NOMO-1 treated with DMSO at 0.1 percent for 48 hours (cell line): ENCODE measurements at regions not wholly inside any gene's neighbourhood (a gene's known extent, or its start where the extent isn't known, plus 50 kb on each side); places are given as distances from the start of the nearest gene placed in this dataset.
"Not testable (repeated sequence)": the region's sequence is repeated elsewhere in the genome, so short reads cannot be mapped to it uniquely, and the experiment has no call there.

Experiments used
- DNase-seq: peaks from one replicate; lab custom pipeline; 2025; ENCODE audit not compliant: unreplicated experiment; lab: John Stamatoyannopoulos, UW

DNA sequence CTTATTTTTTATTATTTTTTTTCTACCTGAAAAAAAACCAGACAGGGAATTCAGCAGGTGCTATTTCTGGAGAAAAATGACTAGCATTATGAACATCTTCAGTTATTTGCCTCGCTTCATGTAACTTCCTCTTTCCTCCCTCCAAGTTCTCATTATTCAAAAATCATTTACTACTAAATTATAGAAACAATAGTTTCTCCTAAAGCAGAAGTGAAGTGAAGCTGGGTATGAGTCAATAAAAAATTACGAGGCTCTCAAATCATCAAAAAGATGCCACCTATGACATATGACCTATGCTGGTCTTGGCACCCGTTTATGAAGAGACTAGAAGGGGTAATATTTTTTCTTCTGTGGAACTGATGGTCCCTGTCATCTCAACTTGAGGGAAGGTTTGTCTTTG is 145.0 kb upstream of the AADAT start:
- peak; percentile 45 for DNase-seq

DNA sequence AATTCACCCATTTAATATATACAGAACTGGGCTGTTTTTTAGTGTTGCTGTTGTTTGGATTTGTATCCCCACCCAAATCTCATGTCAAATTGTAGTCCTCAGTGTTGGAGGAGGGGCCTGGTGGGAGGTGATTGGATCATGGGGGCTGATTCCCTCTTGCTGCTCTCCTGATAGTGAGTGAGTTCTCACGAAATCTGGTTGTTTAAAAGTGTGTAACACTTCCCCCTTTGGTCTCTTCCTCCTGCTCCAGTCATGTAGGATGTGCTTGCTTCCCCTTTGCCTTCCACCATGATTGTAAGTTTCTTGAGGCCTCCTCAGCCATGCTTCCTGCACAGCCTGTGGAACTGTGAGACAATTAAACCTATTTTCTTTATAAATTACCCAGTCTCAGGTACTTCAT is 141.6 kb upstream of the AADAT start:
- no peak for DNase-seq

DNA sequence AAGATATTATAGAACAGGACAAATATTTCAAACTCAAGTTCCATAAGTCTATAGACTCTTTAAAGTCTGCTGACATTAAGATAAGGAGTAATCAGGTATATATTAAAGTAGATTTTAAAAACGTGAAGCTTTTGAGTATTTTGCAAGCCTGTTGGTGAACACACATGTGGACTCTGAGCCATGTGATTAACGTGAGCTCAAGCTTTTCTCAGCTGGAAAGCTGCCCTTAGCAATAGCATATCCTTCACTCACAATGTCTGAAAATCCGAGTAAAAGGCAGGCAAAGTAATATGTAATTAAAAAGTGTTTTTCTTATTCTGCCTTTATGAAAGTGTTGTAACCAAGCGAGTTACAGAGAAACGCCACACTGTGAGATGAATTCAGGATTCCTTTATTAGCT is 140.5 kb upstream of the AADAT start:
- no peak for DNase-seq

DNA sequence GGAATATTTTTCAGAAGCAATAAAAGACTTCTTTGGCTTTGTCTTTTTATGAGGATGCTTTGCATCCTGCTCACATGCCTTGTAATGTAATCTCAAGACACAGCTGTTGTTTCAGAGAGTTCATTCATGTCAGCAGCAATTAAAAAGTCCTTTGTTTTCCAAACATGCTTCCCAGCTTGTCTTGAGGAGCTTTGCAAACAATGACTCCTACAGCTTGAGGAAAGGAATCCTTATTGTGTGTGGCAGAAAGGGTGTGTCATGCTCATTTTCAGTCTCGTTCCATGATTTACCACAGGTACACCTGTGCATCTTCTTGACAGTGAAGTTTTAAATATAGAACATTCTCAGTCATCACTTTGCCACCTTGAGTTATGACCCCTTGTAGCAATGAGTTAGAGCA is 139.2 kb upstream of the AADAT start:
- DNase-seq = no peak

DNA sequence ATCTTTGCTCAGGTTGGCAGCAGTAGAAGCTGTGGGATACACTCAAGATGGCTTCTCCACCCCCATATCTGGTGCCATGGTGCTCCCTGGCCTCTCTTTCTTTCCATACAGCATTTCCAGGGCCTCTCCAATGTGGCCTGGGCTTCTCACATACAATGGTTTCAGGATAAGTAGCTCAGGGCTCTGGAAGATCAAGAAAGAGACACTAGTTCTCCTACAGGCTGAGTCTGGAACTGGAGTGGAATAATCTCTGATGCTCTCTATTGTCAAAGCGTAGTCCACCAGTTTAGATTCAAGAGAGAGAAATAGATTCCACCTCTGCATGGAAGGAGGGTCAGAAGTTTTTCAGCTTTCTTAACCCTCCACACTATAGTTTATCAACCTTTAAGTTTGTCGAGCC is 138.2 kb upstream of the AADAT start:
- no peak for DNase-seq

DNA sequence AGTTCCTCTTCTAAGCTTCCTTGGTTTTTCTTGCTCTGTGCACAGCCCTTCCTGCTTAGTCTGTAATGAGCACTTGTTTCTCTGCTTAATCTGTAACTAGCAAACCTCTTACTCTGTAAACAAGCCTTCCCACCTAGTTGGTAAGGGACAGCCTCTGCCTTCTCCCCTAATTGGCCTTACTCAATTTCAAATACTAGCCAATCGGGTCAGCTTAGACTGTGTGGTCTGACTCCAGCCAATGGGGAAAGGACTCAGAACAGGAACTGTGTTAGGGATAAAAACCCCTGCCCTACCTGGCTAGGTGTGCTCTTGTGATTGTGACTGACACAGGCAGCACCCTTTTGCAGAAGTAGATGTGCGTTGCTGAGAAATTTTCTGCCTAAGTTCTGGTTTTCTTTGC is 136.5 kb upstream of the AADAT start:
- no peak for DNase-seq

DNA sequence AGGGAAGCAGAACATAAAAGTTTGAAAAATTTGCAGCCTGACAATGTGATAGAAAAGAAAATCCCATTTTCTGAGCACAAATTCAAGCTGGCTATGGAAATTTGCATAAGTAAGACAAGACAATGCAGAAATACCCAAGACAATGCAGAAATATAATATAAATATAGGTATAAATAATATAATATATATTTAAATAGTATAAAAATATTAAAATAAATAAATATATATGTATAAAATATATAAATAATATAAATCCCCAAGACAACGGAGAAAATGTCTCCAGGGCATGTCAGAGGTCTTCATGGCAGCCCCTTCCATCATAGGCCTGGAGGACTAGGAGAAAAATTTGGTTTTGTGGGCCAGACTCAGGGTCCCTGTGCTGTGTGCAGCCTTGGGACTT is 125.0 kb upstream of the AADAT start:
- no peak for DNase-seq

DNA sequence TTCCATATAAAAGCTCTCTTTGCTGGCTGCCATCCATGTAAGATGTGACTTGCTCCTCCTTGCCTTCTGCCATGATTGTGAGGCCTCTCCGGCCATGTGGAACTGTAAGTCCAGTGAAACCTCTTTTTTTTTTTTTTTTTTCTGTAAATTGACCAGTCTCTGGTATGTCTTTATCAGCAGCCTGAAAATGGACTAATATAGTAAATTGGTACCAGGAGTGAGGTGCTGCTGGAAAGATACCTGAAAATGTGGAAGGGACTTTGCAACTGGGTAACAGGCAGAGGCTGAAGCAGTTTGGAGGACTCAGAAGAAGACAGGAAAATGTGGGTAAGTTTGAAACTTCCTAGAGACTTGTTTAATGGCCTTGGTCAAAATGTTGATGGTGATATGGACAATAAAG is 124.3 kb upstream of the AADAT start:
- DNase-seq = no peak

DNA sequence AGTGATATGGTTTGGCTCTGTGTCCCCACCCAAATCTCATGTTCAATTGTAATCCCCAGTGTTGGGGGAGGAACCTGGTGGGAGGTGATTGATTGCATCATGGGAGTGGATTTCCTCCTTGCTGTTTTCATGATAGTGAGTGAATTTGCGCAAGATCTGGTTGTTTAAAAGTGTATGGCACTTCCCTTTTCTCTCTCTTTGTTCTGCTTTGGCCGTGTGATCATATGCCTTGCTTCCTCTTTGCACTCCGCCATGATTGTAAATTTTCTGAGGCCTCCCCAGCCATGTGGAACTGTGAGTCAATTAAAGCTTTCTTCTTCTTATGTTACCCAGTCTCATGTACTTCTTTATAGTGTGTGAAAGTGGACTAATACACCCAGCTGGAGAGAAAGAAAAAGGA is 113.0 kb upstream of the AADAT start:
- peak; percentile 63 for DNase-seq

DNA sequence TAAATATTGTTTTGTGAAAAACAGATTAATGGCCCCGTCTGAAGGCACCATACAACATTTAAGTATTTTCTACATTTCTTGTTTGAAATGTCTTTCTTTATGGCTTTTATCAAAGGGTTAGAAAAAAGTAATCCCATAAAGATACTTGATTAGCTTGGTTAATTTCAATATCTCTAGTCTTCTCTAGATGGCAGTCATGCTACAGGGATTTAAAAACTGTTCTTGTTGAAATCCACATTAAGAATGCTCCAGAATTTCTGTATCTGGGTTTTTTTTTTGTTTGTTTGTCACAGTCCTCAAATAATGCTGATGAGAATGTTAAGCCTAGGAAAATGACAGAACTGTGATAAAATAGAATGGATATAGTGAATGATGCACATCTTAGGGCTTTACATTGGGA is 109.0 kb upstream of the AADAT start:
- no peak for DNase-seq

DNA sequence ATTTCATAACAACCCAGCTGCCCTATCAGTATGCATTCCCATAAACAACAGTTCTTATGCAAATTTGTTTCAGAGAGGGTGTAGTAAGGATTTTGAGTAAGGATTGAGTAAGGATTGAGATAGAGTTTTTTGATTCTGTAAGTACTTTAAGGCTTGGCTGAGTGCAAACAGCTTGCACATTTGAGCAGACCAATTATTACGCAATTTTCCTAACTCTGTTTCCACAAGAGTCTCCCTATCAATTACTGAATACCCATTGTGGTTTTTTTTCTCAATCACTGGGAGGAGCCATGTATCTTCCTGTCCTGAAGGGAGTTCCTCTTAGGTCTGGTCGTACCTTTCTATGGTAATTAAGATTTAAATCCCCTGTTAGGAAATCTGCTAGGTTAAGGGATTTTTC is 105.0 kb upstream of the AADAT start:
- DNase-seq = peak; percentile 56

DNA sequence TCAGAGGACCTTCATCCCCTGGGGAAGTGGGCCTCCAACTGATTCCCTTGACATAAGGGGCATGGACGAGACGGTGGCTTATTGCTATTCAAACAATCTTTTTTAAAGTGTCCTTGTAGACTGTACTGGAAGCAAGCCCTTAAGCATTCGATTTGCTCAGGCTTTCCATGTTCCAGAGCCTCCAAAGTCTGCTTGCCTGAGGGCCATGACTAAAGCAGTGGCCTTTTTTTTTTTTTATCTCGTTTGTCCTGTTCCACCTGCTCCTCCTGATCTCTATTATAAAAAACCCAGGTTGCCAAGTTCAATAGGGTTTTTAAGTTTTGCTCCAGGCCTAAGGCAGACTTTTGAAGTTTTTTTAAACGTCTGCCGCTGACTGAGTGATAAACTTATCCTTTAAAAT is 103.7 kb upstream of the AADAT start:
- no peak for DNase-seq

DNA sequence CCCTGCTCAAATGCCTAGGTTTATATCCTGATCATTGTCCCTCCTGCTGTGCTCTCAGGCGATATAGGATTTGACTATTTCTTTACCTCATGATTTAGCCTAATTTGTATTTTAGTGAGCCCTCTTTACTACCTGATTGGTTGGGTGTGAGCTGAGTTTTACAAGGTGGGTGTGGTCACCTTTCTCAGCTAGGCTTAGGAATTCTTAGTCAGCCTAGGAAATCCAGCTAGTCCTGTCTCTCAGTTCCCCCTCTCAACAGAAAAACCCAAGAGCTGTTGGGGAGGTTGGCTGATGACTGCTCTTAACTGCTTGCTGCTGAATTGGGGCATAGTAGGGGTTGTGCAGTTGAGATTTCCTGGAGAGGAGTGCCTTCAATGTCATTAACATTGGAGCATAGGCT is 100.5 kb upstream of the AADAT start:
- DNase-seq = no peak

DNA sequence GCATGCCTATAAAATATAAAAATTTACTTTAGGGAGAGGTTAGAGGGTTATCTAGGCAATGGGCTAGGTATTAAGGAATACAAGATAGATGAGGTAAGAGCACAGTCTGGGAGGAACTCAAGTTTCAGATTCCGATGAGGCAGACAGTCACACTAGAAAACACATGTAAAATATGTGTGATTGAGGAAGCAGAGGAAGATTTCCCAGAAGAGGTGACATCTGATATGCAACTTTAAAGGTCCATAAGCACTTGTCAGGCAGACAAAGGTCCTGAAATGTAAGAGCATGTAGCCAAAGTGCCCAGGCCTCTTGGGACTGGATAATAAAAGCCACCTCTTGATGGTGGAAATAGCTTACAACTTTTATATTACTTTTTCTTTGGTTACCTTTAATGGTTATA is 81.1 kb upstream of the AADAT start:
- DNase-seq = no peak

DNA sequence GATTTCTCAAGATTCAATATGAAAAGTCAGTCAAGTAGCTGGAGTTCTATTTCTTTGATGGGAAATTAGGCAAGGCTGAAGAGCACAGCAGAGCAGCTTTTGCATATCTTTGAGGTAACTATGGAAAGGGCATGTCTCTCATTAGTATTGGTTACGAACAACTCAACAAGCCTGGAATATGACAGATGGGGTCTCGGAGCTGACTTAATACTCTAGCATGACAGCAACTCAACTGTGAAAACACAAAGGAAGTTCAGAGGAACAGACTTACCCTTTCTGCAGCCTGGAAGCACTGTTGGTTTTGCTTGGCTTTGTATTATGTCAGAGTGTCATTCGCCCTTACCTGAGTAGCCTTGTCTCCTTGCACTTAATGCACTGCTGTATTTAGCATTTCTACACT is 79.9 kb upstream of the AADAT start:
- no peak for DNase-seq

DNA sequence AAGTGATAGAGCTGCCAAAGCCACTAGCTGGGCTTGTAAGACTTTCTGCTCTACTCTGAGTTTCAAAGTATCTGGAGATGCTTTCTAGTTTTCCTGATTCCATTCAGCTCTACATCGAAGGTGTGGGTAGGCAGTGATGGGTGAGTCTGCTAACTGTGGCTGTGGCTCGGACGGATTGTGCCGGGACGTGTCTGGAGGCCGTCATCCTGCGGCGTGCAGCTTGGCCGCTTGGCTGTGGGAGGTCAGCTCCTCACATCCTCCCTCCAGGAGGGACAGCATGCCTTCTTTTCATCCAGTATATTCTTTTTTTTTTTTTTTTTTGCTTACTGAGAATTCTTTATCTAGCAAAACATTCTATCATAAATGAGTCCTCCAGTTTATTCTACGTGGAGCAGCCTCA is 77.9 kb upstream of the AADAT start:
- DNase-seq = no peak

DNA sequence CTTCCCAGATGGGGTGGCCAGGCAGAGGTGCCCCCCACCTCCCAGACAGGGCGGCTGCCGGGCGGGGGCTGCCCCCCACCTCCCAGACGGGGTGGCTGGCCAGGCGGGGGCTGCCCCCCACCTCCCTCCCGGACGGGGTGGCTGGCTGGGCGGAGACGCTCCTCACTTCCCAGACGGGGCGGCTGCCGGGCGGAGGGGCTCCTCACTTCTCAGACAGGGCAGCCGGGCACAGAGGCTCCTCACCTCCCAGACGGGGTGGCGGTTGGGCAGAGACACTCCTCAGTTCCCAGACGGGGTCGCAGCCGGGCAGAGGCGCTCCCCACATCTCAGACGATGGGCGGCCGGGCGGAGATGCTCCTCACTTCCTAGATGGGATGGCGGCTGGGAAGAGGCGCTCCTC is 76.4 kb upstream of the AADAT start:
- DNase-seq = not testable (repeated sequence)

DNA sequence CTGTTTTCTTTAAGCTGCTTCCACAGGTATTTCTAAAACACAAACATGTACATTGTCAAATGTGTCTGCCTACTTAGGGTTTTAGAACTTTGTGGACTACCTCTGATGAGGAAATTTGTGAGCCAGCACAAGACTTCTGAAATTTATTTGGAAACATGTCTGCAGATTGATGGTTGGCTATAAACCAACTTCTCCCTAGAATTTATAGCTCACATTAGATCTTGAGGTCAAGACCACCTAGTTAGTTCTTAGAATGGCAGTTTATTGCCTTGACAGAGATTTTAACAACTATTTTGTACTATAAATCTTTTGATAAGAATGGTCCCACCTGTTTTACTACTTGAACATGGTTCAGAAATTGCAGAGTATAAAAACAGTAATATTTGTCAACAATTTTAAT is 72.7 kb upstream of the AADAT start:
- DNase-seq = no peak

DNA sequence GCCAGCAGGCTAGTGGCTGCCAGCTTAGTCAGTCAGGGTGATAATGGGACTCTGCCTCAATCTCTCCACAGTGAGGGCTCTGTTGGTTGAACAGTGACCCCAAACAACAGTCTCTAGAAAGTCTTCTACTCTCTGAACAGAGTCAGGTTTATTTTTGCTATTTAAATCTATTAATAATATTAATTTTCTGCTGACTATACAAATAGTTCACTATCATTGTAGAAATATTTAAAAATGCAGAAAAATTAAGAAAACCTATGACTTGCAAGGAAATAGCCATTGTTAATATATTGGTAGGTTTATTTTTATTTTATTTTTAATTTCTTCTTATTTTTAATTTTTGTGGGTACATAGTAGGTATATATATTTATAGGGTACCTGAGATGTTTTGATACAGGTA is 67.9 kb upstream of the AADAT start:
- no peak for DNase-seq

DNA sequence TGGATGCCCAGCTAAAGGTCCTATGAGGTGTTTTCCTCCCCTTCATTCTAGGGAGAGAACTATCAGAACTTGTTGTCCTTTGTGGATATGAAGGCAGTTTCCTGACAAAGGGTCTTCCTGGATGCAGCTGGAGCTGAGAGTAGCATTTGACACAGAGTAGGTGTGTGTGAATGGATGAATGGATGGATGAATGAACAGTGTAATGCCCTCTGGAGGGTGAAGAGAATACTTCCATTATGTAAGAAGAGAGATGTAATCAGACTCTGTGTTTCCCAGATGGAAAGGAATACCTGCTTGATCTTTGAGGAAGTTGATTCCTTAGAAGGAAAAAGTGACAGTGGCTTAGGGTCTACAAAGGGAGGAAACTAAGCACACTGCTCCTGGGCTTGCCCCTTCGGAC is 55.4 kb upstream of the AADAT start:
- no peak for DNase-seq

DNA sequence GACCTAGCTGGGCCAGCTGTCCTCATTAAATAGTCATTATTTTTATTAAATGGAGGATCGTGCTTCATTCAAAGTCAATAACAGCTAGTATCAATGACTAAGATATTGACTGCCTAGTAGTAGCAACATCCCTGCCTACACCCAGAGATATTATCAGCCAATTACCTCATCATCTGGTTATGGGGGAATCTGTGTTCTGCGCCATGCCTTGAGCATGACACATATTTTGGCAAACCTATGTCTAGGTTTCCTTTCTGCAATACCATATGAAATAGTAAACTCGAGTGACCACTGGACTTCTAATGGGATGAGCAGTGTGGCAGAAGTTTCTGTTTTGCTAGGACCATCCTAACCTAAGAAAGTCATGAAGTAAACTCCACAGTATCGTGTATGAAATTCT is 50.0 kb upstream of the AADAT start:
- no peak for DNase-seq
